HEK293 (cell line): ENCODE measurements at regions not wholly inside any gene's neighbourhood (a gene's known extent, or its start where the extent isn't known, plus 50 kb on each side); places are given as distances from the start of the nearest gene placed in this dataset.

Experiments used
- HOXC10 ChIP-seq: sonication (generic); formaldehyde crosslinking; IDR thresholded peaks from 2 replicates; pipeline ENCODE4 v1.8.1; 2023; ENCODE audit warnings: mild to moderate bottlenecking, missing genetic modification reagents
- SALL2 ChIP-seq: fragments of 450-650 bp; formaldehyde crosslinking; IDR thresholded peaks from 2 replicates; pipeline ENCODE4 v1.5.0; 2017; ENCODE audit warnings: missing biosample characterization, mild to moderate bottlenecking, missing genetic modification characterization, borderline replicate concordance
- SP2 ChIP-seq: fragments of 450-650 bp; formaldehyde crosslinking; IDR thresholded peaks from 2 replicates; pipeline ENCODE4 v1.5.1; 2016; ENCODE audit warnings: missing biosample characterization, missing genetic modification characterization
- YY1 ChIP-seq: fragments of 450-650 bp; formaldehyde crosslinking; IDR thresholded peaks from 2 replicates; pipeline ENCODE4 v1.5.1; 2018; ENCODE audit warnings: missing biosample characterization, missing genetic modification characterization
- ZNF133 ChIP-seq: fragments of 450-650 bp; formaldehyde crosslinking; IDR thresholded peaks from 2 replicates; pipeline ENCODE4 v1.5.1; 2016; ENCODE audit warnings: missing biosample characterization, missing genetic modification characterization
- ZNF211 ChIP-seq: fragments of 450-650 bp; formaldehyde crosslinking; IDR thresholded peaks from 2 replicates; pipeline ENCODE4 v1.5.1; 2016; ENCODE audit warnings: low read depth, missing biosample characterization, missing genetic modification characterization
- ZNF23 ChIP-seq: fragments of 450-650 bp; formaldehyde crosslinking; IDR thresholded peaks from 2 replicates; pipeline ENCODE4 v1.5.1; 2016; ENCODE audit warnings: missing biosample characterization, missing genetic modification characterization, borderline replicate concordance
- ZNF274 ChIP-seq, 2 experiments: fragments of 200-500 bp in 1 of 2; fragments of 450-650 bp in 1 of 2; sonication (Bioruptor generic) in 1 of 2; formaldehyde crosslinking in 1 of 2; IDR thresholded peaks; 2 replicates each; pipeline versions ENCODE4 v1.5.1 to v1.6.1; 2014 to 2016; ENCODE audit warnings: borderline replicate concordance in 1 of 2, inconsistent platforms in 1 of 2, low read length in 1 of 2, missing biosample characterization in 1 of 2, missing genetic modification characterization in 1 of 2
- ZNF529 ChIP-seq: fragments of 450-650 bp; formaldehyde crosslinking; IDR thresholded peaks from 2 replicates; pipeline ENCODE4 v1.5.1; 2017; ENCODE audit warnings: missing genetic modification characterization, missing biosample characterization; ENCODE audit not compliant: insufficient replicate concordance
- ZNF549 ChIP-seq: fragments of 450-650 bp; IDR thresholded peaks from 2 replicates; pipeline ENCODE4 v1.5.1; 2018; ENCODE audit warnings: missing biosample characterization, missing genetic modification characterization, mild to moderate bottlenecking, inconsistent platforms, moderate library complexity
- ZNF558 ChIP-seq: fragments of 450-650 bp; formaldehyde crosslinking; IDR thresholded peaks from 2 replicates; pipeline ENCODE4 v1.5.1; 2016; ENCODE audit warnings: missing biosample characterization, missing genetic modification characterization
- TF ChIP-seq, protein P1 (sequence below): fragments of 450-650 bp; formaldehyde crosslinking; IDR thresholded peaks from 2 replicates; pipeline ENCODE4 v1.5.1; 2016; ENCODE audit warnings: missing biosample characterization, missing genetic modification characterization, low read depth
- TF ChIP-seq, protein P2 (sequence below): fragments of 450-650 bp; formaldehyde crosslinking; IDR thresholded peaks from 2 replicates; pipeline ENCODE4 v1.5.1; 2016; ENCODE audit warnings: missing biosample characterization, missing genetic modification characterization
- TF ChIP-seq, protein P3 (sequence below): fragments of 450-650 bp; formaldehyde crosslinking; IDR thresholded peaks from 2 replicates; pipeline ENCODE4 v1.5.1; 2016; ENCODE audit warnings: missing biosample characterization, missing genetic modification characterization

DNA sequence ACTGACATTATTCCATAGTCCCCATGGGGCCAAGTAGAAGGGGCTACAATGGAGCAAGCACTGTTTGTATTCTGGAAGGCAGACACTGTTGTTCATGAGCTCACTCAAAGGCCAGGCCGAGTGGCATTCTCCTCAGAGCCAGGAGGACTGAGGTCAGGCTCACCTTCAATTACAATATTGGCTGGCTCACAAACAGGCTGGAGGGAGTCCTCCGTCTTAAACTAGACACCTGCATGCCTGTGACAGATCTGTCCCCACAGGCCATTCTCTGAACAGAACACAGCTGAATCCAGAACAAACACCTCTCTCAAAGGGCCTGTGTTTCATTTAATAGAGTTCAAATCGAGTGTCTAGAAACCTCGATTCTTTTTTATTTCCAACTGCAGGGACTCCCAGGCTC, 347.4 kb upstream of the PPP2R3A start:
- TF ChIP-seq YY1 (no peak), ZNF274 (IDR thresholded peaks at IDR 0.05; ENCODE audit: low read length) (no peak), ZNF274 (tag by site-specific recombination; IDR thresholded peaks at IDR 0.05; ENCODE audit: borderline replicate concordance) (no peak), ZNF23 (tag by site-specific recombination) (no peak), ZNF549 (no peak), ZNF211 (no peak), SP2 (no peak), HOXC10 (CRISPR knock-in tag) (no peak), ZNF133 (tag by site-specific recombination) (no peak), ZNF529 (tag by site-specific recombination) (no peak), ZNF558 (no peak), SALL2 (no peak)
- TF ChIP-seq, protein P1, sequence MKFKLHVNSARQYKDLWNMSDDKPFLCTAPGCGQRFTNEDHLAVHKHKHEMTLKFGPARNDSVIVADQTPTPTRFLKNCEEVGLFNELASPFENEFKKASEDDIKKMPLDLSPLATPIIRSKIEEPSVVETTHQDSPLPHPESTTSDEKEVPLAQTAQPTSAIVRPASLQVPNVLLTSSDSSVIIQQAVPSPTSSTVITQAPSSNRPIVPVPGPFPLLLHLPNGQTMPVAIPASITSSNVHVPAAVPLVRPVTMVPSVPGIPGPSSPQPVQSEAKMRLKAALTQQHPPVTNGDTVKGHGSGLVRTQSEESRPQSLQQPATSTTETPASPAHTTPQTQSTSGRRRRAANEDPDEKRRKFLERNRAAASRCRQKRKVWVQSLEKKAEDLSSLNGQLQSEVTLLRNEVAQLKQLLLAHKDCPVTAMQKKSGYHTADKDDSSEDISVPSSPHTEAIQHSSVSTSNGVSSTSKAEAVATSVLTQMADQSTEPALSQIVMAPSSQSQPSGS (tag by site-specific recombination), result no peak
- TF ChIP-seq, protein P2, sequence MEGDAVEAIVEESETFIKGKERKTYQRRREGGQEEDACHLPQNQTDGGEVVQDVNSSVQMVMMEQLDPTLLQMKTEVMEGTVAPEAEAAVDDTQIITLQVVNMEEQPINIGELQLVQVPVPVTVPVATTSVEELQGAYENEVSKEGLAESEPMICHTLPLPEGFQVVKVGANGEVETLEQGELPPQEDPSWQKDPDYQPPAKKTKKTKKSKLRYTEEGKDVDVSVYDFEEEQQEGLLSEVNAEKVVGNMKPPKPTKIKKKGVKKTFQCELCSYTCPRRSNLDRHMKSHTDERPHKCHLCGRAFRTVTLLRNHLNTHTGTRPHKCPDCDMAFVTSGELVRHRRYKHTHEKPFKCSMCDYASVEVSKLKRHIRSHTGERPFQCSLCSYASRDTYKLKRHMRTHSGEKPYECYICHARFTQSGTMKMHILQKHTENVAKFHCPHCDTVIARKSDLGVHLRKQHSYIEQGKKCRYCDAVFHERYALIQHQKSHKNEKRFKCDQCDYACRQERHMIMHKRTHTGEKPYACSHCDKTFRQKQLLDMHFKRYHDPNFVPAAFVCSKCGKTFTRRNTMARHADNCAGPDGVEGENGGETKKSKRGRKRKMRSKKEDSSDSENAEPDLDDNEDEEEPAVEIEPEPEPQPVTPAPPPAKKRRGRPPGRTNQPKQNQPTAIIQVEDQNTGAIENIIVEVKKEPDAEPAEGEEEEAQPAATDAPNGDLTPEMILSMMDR, result no peak
- TF ChIP-seq, protein P3, sequence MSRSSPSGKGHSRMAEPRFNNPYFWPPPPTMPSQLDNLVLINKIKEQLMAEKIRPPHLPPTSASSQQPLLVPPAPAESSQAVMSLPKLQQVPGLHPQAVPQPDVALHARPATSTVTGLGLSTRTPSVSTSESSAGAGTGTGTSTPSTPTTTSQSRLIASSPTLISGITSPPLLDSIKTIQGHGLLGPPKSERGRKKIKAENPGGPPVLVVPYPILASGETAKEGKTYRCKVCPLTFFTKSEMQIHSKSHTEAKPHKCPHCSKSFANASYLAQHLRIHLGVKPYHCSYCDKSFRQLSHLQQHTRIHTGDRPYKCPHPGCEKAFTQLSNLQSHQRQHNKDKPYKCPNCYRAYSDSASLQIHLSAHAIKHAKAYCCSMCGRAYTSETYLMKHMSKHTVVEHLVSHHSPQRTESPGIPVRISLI (tag by site-specific recombination), result no peak
